WTC11 (cell line): ENCODE measurements at regions not wholly inside any gene's neighbourhood (a gene's known extent, or its start where the extent isn't known, plus 50 kb on each side); places are given as distances from the start of the nearest gene placed in this dataset.

Experiments used
- ATAC-seq: fragments of 200-7000 bp; cut with Tn5 transposase; 2 replicates; pipeline ENCODE4 v1.10.0; 2021; ENCODE audit warnings: mild to moderate bottlenecking, moderate library complexity
- CTCF ChIA-PET: fragments of 300-600 bp; sonication (Branson Sonifier 250); formaldehyde crosslinking; loops from one replicate; lab custom pipeline; 2021; ENCODE audit warnings: antibody characterized with exemption; lab: Charles Lee
- POLR2A ChIA-PET: fragments of 350-600 bp; sonication (Branson Sonifier 250); formaldehyde crosslinking; loops from one replicate; lab custom pipeline; 2021; ENCODE audit warnings: antibody characterized with exemption; lab: Charles Lee
- DNase-seq: peaks from one replicate; pipeline ENCODE4 v3.0.0; 2021; ENCODE audit warnings: low spot score
- H3K27ac Mint-ChIP-seq: 2 replicates; pipeline ENCODE4 v1.8.0; 2021; ENCODE audit warnings: mixed read lengths
- H3K27me3 Mint-ChIP-seq: 2 replicates; pipeline ENCODE4 v1.8.0; 2021; ENCODE audit warnings: low read depth, mild to moderate bottlenecking, moderate library complexity, mixed read lengths
- H3K36me3 Mint-ChIP-seq: 2 replicates; pipeline ENCODE4 v1.8.0; 2021; ENCODE audit warnings: mixed read lengths
- H3K4me1 Mint-ChIP-seq: 2 replicates; pipeline ENCODE4 v1.8.0; 2022; ENCODE audit warnings: mixed read lengths
- H3K4me3 Mint-ChIP-seq: 2 replicates; pipeline ENCODE4 v1.8.0; 2021; ENCODE audit warnings: mild to moderate bottlenecking, moderate library complexity, mixed read lengths
- H3K9me3 Mint-ChIP-seq: 2 replicates; pipeline ENCODE4 v1.8.0; 2021; ENCODE audit warnings: mixed read lengths
- CBFB ChIP-seq: sonication (generic); formaldehyde crosslinking; IDR thresholded peaks from 2 replicates; pipeline ENCODE4 v1.8.1; 2022; ENCODE audit warnings: mild to moderate bottlenecking, low read depth, missing genetic modification reagents
- CDX4 ChIP-seq: fragments of 250-450 bp; sonication (Bioruptor Pico); IDR thresholded peaks from 2 replicates; pipeline ENCODE4 v1.9.0; 2021; ENCODE audit warnings: moderate library complexity, mild to moderate bottlenecking, inconsistent platforms, borderline replicate concordance
- ELF4 ChIP-seq: sonication (generic); formaldehyde crosslinking; IDR thresholded peaks from 2 replicates; pipeline ENCODE4 v1.8.1; 2022; ENCODE audit warnings: low read depth, mild to moderate bottlenecking, moderate library complexity, missing genetic modification reagents
- ERG ChIP-seq: fragments of 250-450 bp; sonication (Bioruptor Pico); IDR thresholded peaks from 2 replicates; pipeline ENCODE4 v1.8.0; 2021; ENCODE audit warnings: mild to moderate bottlenecking
- ESRRA ChIP-seq: sonication (generic); formaldehyde crosslinking; IDR thresholded peaks from 2 replicates; pipeline ENCODE4 v1.8.1; 2022; ENCODE audit warnings: mild to moderate bottlenecking, missing genetic modification reagents, borderline replicate concordance
- ETV6 ChIP-seq: sonication (generic); formaldehyde crosslinking; IDR thresholded peaks from 2 replicates; pipeline ENCODE4 v1.8.1; 2022; ENCODE audit warnings: mild to moderate bottlenecking, missing genetic modification reagents
- FOXJ3 ChIP-seq: sonication (generic); formaldehyde crosslinking; IDR thresholded peaks from 2 replicates; pipeline ENCODE4 v1.9.0; 2021; ENCODE audit warnings: missing genetic modification reagents, mild to moderate bottlenecking, borderline replicate concordance
- MXD4 ChIP-seq: fragments of 250-450 bp; sonication (Bioruptor Pico); IDR thresholded peaks from 2 replicates; pipeline ENCODE4 v1.8.0; 2021; ENCODE audit warnings: mild to moderate bottlenecking, moderate library complexity, borderline replicate concordance
- NFATC4 ChIP-seq: fragments of 250-450 bp; sonication (Bioruptor Pico); IDR thresholded peaks from 2 replicates; pipeline ENCODE4 v1.9.0; 2021; ENCODE audit warnings: mild to moderate bottlenecking
- NFE2L1 ChIP-seq: sonication (generic); formaldehyde crosslinking; IDR thresholded peaks from 2 replicates; pipeline ENCODE4 v1.8.1; 2023; ENCODE audit warnings: missing genetic modification reagents
- NR1H2 ChIP-seq: sonication (generic); formaldehyde crosslinking; IDR thresholded peaks from 2 replicates; pipeline ENCODE4 v1.9.0; 2021; ENCODE audit warnings: mild to moderate bottlenecking, moderate library complexity, missing genetic modification reagents
- NR3C1 ChIP-seq: sonication (generic); formaldehyde crosslinking; conservative IDR thresholded peaks from 2 replicates; pipeline ENCODE4 v1.8.1; 2023; ENCODE audit warnings: low read depth, mild to moderate bottlenecking, missing genetic modification reagents
- RORB ChIP-seq: fragments of 250-450 bp; sonication (Bioruptor Pico); IDR thresholded peaks from 2 replicates; pipeline ENCODE4 v1.9.0; 2021; ENCODE audit warnings: mild to moderate bottlenecking
- TCF7 ChIP-seq: sonication (generic); formaldehyde crosslinking; IDR thresholded peaks from 2 replicates; pipeline ENCODE4 v1.8.0; 2022; ENCODE audit warnings: mild to moderate bottlenecking, low read depth, missing genetic modification reagents, moderate library complexity
- TEAD1 ChIP-seq: sonication (generic); formaldehyde crosslinking; IDR thresholded peaks from 2 replicates; pipeline ENCODE4 v1.8.0; 2022; ENCODE audit warnings: mild to moderate bottlenecking, missing genetic modification reagents
- USF1 ChIP-seq: sonication (generic); formaldehyde crosslinking; IDR thresholded peaks from 2 replicates; pipeline ENCODE4 v1.8.0; 2022; ENCODE audit warnings: mild to moderate bottlenecking, missing genetic modification reagents
- ZMAT4 ChIP-seq: fragments of 250-450 bp; sonication (Bioruptor Pico); IDR thresholded peaks from 2 replicates; pipeline ENCODE4 v1.9.0; 2021; ENCODE audit warnings: mild to moderate bottlenecking
- ZNF232 ChIP-seq: sonication (generic); formaldehyde crosslinking; IDR thresholded peaks from 2 replicates; pipeline ENCODE4 v1.8.0; 2022; ENCODE audit warnings: mild to moderate bottlenecking, missing genetic modification reagents
- ZNF671 ChIP-seq: fragments of 250-450 bp; sonication (Bioruptor Pico); IDR thresholded peaks from 2 replicates; pipeline ENCODE4 v1.8.0; 2021; ENCODE audit warnings: mild to moderate bottlenecking

- TF ChIP-seq TCF7 (no peak), ERG (CRISPR knock-in tag) (no peak), ELF4 (CRISPR knock-in tag) (no peak), TEAD1 (CRISPR knock-in tag) (no peak)
- CTCF ChIA-PET: no interaction called here
- H3K27me3 Mint-ChIP-seq: peaks cover 2% of the 10 kb centered on the region; the same call in 1 of the 2 replicates
- no peak overlapping the region for H3K27ac Mint-ChIP-seq
- DNase-seq: no peak
- H3K4me3 Mint-ChIP-seq: no peak overlapping the region
- peaks cover 18% of the 10 kb centered on the region for H3K36me3 Mint-ChIP-seq
- H3K9me3 Mint-ChIP-seq: peaks cover 43% of the 10 kb centered on the region
- peaks cover 16% of the 10 kb centered on the region for H3K4me1 Mint-ChIP-seq
- POLR2A ChIA-PET: no interaction called here
- no peak for ATAC-seq
Observed at GRCh38 chr3:16803019-16803418, 81.7 kb upstream of the PLCL2 start.

GRCh38 chr3:16807391-16807790 is 77.4 kb upstream of the PLCL2 start:
- Mint-ChIP-seq H3K27me3 (peaks cover 8% of the 10 kb centered on the region), H3K27ac (no peak overlapping the region), H3K36me3 (peaks cover 14% of the 10 kb centered on the region; the same call in 1 of the 2 replicates), H3K4me1 (peaks cover 35% of the 10 kb centered on the region), H3K9me3 (peaks cover 38% of the 10 kb centered on the region), H3K4me3 (no peak overlapping the region)
- POLR2A ChIA-PET: no interaction called here
- ATAC-seq (no peak), DNase-seq (no peak)
- CTCF ChIA-PET: interaction anchor here (3.3 kb wide), 1 partner anchor 21 kb away, joined by 18 read pairs; no protein-coding TSS in a partner anchor
- TF ChIP-seq ESRRA (CRISPR knock-in tag): no peak
- no peak for TF ChIP-seq NFATC4
- TF ChIP-seq RORB (CRISPR knock-in tag): no peak
- TF ChIP-seq NR1H2: no peak
- TF ChIP-seq ZNF232: no peak
- TF ChIP-seq CBFB (CRISPR knock-in tag): no peak

GRCh38 chr3:16808393-16809107 is 76.2 kb upstream of the PLCL2 start:
- TF ChIP-seq ZMAT4: no peak
- TF ChIP-seq ELF4 (CRISPR knock-in tag): no peak
- TF ChIP-seq NFE2L1 (CRISPR knock-in tag): no peak
- TF ChIP-seq TCF7: no peak
- TF ChIP-seq CDX4 (CRISPR knock-in tag): no peak
- no peak for TF ChIP-seq ZNF671
- no peak for TF ChIP-seq NR3C1 (CRISPR knock-in tag)
- no peak for TF ChIP-seq ESRRA (CRISPR knock-in tag)
- no peak for TF ChIP-seq USF1 (CRISPR knock-in tag)
- no peak for TF ChIP-seq RORB (CRISPR knock-in tag)
- TF ChIP-seq ETV6: no peak
- TF ChIP-seq MXD4 (CRISPR knock-in tag): no peak
- TF ChIP-seq FOXJ3 (CRISPR knock-in tag): no peak
- Mint-ChIP-seq H3K4me3 (no peak overlapping the region), H3K27me3 (peaks cover 8% of the 10 kb centered on the region), H3K4me1 (peaks cover 34% of the 10 kb centered on the region), H3K9me3 (peaks cover 36% of the 10 kb centered on the region), H3K27ac (no peak overlapping the region), H3K36me3 (peaks cover 13% of the 10 kb centered on the region; the same call in 1 of the 2 replicates)
- ChIA-PET CTCF (interaction anchor here (3.3 kb wide), 1 partner anchor 20 kb away, joined by 18 read pairs; no protein-coding TSS in a partner anchor), POLR2A (no interaction called here)
- no peak for DNase-seq
- peak; percentile 29 for ATAC-seq
